CD4-positive, alpha-beta T cell treated with Interleukin-10 for 1 hour (primary cell): ENCODE measurements at regions not wholly inside any gene's neighbourhood (a gene's known extent, or its start where the extent isn't known, plus 50 kb on each side); places are given as distances from the start of the nearest gene placed in this dataset.
"Not testable (repeated sequence)": the region's sequence is repeated elsewhere in the genome, so short reads cannot be mapped to it uniquely, and the experiment has no call there.

Source experiments
- DNase-seq: peaks from one replicate; pipeline ENCODE4 v3.0.0-alpha.2; 2020

GRCh38 chr13:26484196-26484595 is 73.3 kb upstream of the WASF3 start:
- no peak for DNase-seq

GRCh38 chr13:26485288-26485687 is 72.2 kb upstream of the WASF3 start:
- no peak for DNase-seq

GRCh38 chr13:26485786-26486185 is 71.7 kb upstream of the WASF3 start:
- DNase-seq, result no peak

- no peak for DNase-seq
These were observed 70.9 kb upstream of the WASF3 start for GRCh38 chr13:26486550-26486949.

GRCh38 chr13:26487781-26488180 is 69.7 kb upstream of the WASF3 start:
- no peak for DNase-seq

GRCh38 chr13:26488236-26489003 is 69.1 kb upstream of the WASF3 start:
- DNase-seq, result no peak

GRCh38 chr13:26492301-26492700 is 65.2 kb upstream of the WASF3 start:
- DNase-seq, result not testable (repeated sequence)

- DNase-seq, result no peak
These were observed 62.8 kb upstream of the WASF3 start for GRCh38 chr13:26494571-26495195.

GRCh38 chr13:26495750-26496149 is 61.7 kb upstream of the WASF3 start:
- no peak for DNase-seq

- DNase-seq, result no peak
These were observed 59.4 kb upstream of the WASF3 start for GRCh38 chr13:26497968-26498511.

GRCh38 chr13:26498656-26499601 is 58.6 kb upstream of the WASF3 start:
- DNase-seq, result no peak

GRCh38 chr13:26500618-26501320 is 56.7 kb upstream of the WASF3 start:
- no peak for DNase-seq

GRCh38 chr13:26501641-26502040 is 55.8 kb upstream of the WASF3 start:
- no peak for DNase-seq

GRCh38 chr13:26502826-26503225 is 54.7 kb upstream of the WASF3 start:
- no peak for DNase-seq

- DNase-seq, result no peak
These were observed 53.5 kb upstream of the WASF3 start for GRCh38 chr13:26503826-26504594.
